Astrocyte of the spinal cord (primary cell): ENCODE measurements at regions not wholly inside any gene's neighbourhood (a gene's known extent, or its start where the extent isn't known, plus 50 kb on each side); places are given as distances from the start of the nearest gene placed in this dataset.
A peak's percentile ranks its signal among the peaks of the same experiment; 100 is the strongest.

Experiments
- DNase-seq: peaks from one replicate; pipeline ENCODE4 v3.0.0; 2011; ENCODE audit warnings: low read depth, low spot score
- H3K4me3 ChIP-seq: 2 replicates; pipeline ENCODE4 v1.5.1; 2011; ENCODE audit warnings: low read depth, mild to moderate bottlenecking, low read length, moderate library complexity
- in situ Hi-C: cut with HindIII; loops from 2 replicates; pipeline ENCODE4 v1.10.0; 2017; ENCODE audit warnings: low sequenced_read_pairs
- TF ChIP-seq, protein P1 (sequence below): IDR thresholded peaks from 2 replicates; pipeline ENCODE4 v1.5.1; 2012; ENCODE audit warnings: low read depth, mild to moderate bottlenecking, low read length, inconsistent platforms

DNA sequence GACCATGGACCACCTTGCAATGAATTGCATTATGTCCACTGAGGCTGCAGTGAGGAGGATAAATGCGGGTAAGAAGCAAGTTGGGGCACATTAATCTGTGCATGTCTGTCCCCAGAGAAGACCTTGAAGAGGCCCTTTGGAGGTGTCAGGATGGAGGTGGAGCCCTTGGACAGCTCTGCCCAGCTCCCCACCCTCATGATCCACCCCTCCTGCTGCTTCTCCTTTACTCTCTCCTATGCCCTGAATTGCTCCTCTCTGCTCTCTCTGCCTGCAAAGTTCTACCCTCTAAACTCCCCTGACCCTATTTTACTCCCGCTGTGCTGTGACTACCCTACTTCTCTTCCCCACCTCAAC, 292.4 kb upstream of the USP24 start:
- no peak overlapping the region for H3K4me3 ChIP-seq
- in situ Hi-C loops: no loop called here
- DNase-seq: no peak
- TF ChIP-seq, protein P1, sequence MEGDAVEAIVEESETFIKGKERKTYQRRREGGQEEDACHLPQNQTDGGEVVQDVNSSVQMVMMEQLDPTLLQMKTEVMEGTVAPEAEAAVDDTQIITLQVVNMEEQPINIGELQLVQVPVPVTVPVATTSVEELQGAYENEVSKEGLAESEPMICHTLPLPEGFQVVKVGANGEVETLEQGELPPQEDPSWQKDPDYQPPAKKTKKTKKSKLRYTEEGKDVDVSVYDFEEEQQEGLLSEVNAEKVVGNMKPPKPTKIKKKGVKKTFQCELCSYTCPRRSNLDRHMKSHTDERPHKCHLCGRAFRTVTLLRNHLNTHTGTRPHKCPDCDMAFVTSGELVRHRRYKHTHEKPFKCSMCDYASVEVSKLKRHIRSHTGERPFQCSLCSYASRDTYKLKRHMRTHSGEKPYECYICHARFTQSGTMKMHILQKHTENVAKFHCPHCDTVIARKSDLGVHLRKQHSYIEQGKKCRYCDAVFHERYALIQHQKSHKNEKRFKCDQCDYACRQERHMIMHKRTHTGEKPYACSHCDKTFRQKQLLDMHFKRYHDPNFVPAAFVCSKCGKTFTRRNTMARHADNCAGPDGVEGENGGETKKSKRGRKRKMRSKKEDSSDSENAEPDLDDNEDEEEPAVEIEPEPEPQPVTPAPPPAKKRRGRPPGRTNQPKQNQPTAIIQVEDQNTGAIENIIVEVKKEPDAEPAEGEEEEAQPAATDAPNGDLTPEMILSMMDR: no peak

DNA sequence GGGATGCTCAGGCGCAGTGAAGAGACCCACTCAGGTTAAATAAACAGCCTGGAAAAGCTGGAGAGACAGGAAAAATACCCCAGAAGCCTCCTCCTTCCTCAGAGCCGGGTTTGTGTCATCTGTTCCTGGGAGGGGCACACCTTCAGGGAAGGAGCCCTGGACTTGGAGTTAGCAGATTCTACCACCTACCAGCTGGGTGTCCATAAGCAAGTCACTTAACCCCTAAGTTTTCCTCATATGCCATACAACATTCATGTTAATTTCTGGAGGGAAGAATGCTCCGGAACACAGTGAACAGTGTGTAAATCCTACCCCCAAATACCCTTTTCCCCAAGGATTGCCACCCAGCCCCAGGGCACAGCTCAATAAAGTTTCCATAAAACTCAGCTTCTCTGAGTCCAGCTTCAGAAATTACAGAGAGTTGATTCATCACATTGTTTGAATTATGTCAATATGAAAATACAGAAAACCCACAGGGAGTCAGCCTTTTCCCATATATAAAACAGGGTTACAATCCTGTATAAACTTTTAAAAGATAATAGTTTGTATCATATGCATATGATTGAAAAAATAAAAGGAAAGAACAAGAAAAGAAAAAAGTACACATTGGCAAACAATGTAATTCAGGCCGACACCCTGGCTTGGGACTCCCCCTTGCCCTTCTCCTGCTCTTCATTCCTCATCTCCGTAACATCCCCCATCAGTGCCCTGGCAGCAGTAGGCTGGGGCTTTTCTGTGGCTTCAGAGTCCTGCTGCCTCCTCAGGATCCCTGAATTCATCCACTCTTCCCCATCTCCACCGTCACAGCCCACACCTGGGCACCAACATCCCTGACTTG, 291.8 kb upstream of the USP24 start:
- TF ChIP-seq, protein P1: no peak
- in situ Hi-C loops: no loop called here
- H3K4me3 ChIP-seq: no peak overlapping the region
- peak; percentile 52 for DNase-seq

- in situ Hi-C loops: no loop called here
- TF ChIP-seq, protein P1: no peak
- no peak overlapping the region for H3K4me3 ChIP-seq
- DNase-seq: no peak
Measured at GRCh38 chr1:55505326-55505725, 290.2 kb upstream of the USP24 start.

- H3K4me3 ChIP-seq: no peak overlapping the region
- TF ChIP-seq, protein P1: no peak
- in situ Hi-C loops: no loop called here
- DNase-seq: no peak
Measured at GRCh38 chr1:55504306-55504731, 289.2 kb upstream of the USP24 start.

DNA sequence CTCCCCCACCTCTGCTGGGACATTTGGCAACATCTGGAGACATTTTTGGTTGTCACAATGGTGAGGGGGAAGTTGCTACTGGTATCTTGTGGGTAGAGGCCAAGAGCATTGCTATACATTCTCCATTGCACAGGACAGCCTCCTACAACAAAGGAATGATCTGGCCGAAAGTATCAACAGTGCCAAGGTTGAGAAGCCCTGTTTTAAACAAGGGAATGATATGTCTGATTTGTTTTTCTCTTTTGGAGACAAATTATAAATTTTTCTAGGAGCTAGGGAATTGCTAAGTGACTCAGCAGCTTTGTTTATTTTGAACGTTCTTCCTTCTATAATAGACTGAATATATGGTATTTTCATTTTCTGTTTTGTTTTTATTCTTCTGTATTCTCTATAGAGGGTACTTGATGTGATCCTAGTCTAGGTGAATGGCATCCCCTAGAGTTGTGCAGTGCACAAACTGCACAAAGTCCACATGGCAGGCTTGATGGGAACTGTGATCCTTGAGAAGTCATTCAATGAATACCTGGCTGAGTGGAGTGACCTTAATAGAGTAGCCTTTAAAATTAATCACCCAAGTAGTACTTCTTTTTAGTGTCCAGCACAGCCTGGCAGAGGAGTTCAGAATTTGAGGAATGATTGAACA, 288.6 kb upstream of the USP24 start:
- H3K4me3 ChIP-seq: no peak overlapping the region
- DNase-seq: peak; percentile 28
- TF ChIP-seq, protein P1: no peak
- in situ Hi-C loops: no loop called here

DNA sequence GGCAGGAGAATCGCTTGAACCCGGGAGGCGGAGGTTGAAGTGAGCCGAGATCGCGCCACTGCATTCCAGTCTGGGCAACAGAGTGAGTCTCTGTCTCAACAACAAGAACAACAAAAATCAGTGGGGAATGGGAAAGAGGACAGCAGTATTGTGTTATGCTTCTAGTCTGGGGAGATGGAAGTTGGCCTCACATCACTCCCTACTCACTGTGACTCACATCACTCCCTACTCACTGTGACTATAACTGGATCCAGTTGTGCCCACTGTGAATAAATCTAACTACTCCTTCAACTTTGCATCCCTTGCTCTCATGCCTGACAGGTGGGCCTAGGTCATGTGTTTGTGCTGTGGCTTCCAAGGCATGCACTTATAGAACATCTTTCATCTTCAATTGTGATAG, 285.4 kb upstream of the USP24 start:
- in situ Hi-C loops: no loop called here
- TF ChIP-seq, protein P1: no peak
- no peak for DNase-seq
- no peak overlapping the region for H3K4me3 ChIP-seq
